HCT116 (cell line): ENCODE measurements at regions not wholly inside any gene's neighbourhood (a gene's known extent, or its start where the extent isn't known, plus 50 kb on each side); places are given as distances from the start of the nearest gene placed in this dataset.

Source experiments
- EGR1 ChIP-seq: IDR thresholded peaks from 2 replicates; pipeline ENCODE4 v1.6.1; 2012; ENCODE audit warnings: low read depth
- POLR2A ChIP-seq: IDR thresholded peaks from 2 replicates; pipeline ENCODE4 v1.7.0; 2011; ENCODE audit warnings: borderline replicate concordance; ENCODE audit not compliant: insufficient read depth, insufficient read length; ENCODE audit errors: extremely low read depth
- SRF ChIP-seq: IDR thresholded peaks from 2 replicates; pipeline ENCODE4 v1.6.1; 2012; ENCODE audit warnings: low read depth
- ZFX ChIP-seq: fragments of 450-650 bp; IDR thresholded peaks from 2 replicates; pipeline ENCODE4 v1.6.1; 2017
- TF ChIP-seq, protein P1 (sequence below), 3 experiments: fragments of 200-600 bp in 1 of 3; sonication (generic) in 1 of 3; IDR thresholded peaks in 2 of 3; conservative IDR thresholded peaks in 1 of 3; 2 replicates each; pipeline ENCODE4 v1.5.1; 2012 to 2017; ENCODE audit warnings: low read depth in 2 of 3, low read length in 2 of 3, antibody characterized with exemption in 1 of 3, borderline replicate concordance in 1 of 3, control low read depth in 1 of 3, mild to moderate bottlenecking in 1 of 3, mixed read lengths in 1 of 3, mixed run types in 1 of 3, moderate library complexity in 1 of 3; ENCODE audit not compliant: insufficient read depth in 1 of 3

- TF ChIP-seq, protein P1, sequence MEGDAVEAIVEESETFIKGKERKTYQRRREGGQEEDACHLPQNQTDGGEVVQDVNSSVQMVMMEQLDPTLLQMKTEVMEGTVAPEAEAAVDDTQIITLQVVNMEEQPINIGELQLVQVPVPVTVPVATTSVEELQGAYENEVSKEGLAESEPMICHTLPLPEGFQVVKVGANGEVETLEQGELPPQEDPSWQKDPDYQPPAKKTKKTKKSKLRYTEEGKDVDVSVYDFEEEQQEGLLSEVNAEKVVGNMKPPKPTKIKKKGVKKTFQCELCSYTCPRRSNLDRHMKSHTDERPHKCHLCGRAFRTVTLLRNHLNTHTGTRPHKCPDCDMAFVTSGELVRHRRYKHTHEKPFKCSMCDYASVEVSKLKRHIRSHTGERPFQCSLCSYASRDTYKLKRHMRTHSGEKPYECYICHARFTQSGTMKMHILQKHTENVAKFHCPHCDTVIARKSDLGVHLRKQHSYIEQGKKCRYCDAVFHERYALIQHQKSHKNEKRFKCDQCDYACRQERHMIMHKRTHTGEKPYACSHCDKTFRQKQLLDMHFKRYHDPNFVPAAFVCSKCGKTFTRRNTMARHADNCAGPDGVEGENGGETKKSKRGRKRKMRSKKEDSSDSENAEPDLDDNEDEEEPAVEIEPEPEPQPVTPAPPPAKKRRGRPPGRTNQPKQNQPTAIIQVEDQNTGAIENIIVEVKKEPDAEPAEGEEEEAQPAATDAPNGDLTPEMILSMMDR (IDR thresholded peaks at IDR 0.05 in 2 of 3, conservative IDR thresholded peaks at IDR 0.05 in 1 of 3; ENCODE audit: borderline replicate concordance in 1 of 3, insufficient read depth in 1 of 3, low read depth in 2 of 3, low read length in 2 of 3) = no peak
- TF ChIP-seq POLR2A (no peak), SRF (no peak), ZFX (no peak), EGR1 (no peak)
Observed at GRCh38 chr17:34133350-34133749, 121.7 kb upstream of the CCL2 start.
